HG03064 (cell line): ENCODE measurements at regions not wholly inside any gene's neighbourhood (a gene's known extent, or its start where the extent isn't known, plus 50 kb on each side); places are given as distances from the start of the nearest gene placed in this dataset.
"Not testable (repeated sequence)": the region's sequence is repeated elsewhere in the genome, so short reads cannot be mapped to it uniquely, and the experiment has no call there.

Experiments
- ATAC-seq: cut with Tn5 transposase; IDR thresholded peaks from one replicate; pipeline ENCODE4 v1.9.1; 2021; ENCODE audit warnings: low read depth; ENCODE audit not compliant: unreplicated experiment

- ATAC-seq: no peak
Measured at GRCh38 chr13:105908586-105908985, 626.9 kb downstream of the EFNB2 start.

- ATAC-seq: no peak
Measured at GRCh38 chr13:105907319-105908019, 628.0 kb downstream of the EFNB2 start.

- ATAC-seq: no peak
Measured at GRCh38 chr13:105906746-105907145, 628.7 kb downstream of the EFNB2 start.

GRCh38 chr13:105904034-105904742, 631.3 kb downstream of the EFNB2 start:
- ATAC-seq: no peak

GRCh38 chr13:105902396-105902795, 633.1 kb downstream of the EFNB2 start:
- no peak for ATAC-seq

GRCh38 chr13:105897575-105897974, 637.9 kb downstream of the EFNB2 start:
- no peak for ATAC-seq

GRCh38 chr13:105894697-105895096, 640.8 kb downstream of the EFNB2 start:
- ATAC-seq: no peak

GRCh38 chr13:105890509-105890908, 645.0 kb downstream of the EFNB2 start:
- no peak for ATAC-seq

- no peak for ATAC-seq
Measured at GRCh38 chr13:105878119-105878700, 657.3 kb downstream of the EFNB2 start.

- no peak for ATAC-seq
Measured at GRCh38 chr13:105874814-105875213, 660.6 kb downstream of the EFNB2 start.

- no peak for ATAC-seq
Measured at GRCh38 chr13:105871768-105872167, 663.7 kb downstream of the EFNB2 start.

GRCh38 chr13:105871326-105871725, 664.1 kb downstream of the EFNB2 start:
- ATAC-seq: no peak

- no peak for ATAC-seq
Measured at GRCh38 chr13:105863300-105863920, 672.1 kb downstream of the EFNB2 start.

GRCh38 chr13:105848494-105848893, 687.0 kb downstream of the EFNB2 start:
- no peak for ATAC-seq

- no peak for ATAC-seq
Measured at GRCh38 chr13:105847527-105848291, 687.8 kb downstream of the EFNB2 start.

- no peak for ATAC-seq
Measured at GRCh38 chr13:105846923-105847322, 688.5 kb downstream of the EFNB2 start.

- ATAC-seq: no peak
Measured at GRCh38 chr13:105841286-105841685, 694.2 kb downstream of the EFNB2 start.

- no peak for ATAC-seq
Measured at GRCh38 chr13:105838231-105838630, 697.2 kb downstream of the EFNB2 start.

- ATAC-seq: not testable (repeated sequence)
Measured at GRCh38 chr13:105837295-105837694, 698.2 kb downstream of the EFNB2 start.

GRCh38 chr13:105830821-105831220, 704.6 kb downstream of the EFNB2 start:
- ATAC-seq: no peak
